GM21381 (cell line): ENCODE measurements at regions not wholly inside any gene's neighbourhood (a gene's known extent, or its start where the extent isn't known, plus 50 kb on each side); places are given as distances from the start of the nearest gene placed in this dataset.
A peak's percentile ranks its signal among the peaks of the same experiment; 100 is the strongest.

Experiments used
- ATAC-seq: cut with Tn5 transposase; IDR thresholded peaks from one replicate; pipeline ENCODE4 v1.9.1; 2021; ENCODE audit warnings: mild to moderate bottlenecking, moderate library complexity; ENCODE audit not compliant: unreplicated experiment

DNA sequence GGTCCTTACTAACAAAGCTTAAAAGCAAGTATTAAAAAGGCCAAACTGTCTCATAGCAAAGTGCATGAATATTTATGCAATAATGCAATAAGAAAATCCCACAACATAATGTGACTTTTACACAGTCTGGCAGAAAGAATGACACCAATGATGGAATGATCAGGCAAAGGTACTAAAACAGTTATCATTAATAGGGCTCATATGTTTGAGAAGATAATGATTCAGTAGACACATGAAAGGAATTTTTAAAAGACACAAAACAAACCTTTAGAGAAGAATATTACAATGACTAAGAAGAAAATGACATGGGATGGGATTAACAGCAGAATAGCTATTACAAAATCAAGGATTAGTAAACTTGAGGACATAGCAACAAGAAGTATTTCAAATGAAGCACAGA is 1411.2 kb upstream of the TMEM132C start:
- ATAC-seq, result no peak

DNA sequence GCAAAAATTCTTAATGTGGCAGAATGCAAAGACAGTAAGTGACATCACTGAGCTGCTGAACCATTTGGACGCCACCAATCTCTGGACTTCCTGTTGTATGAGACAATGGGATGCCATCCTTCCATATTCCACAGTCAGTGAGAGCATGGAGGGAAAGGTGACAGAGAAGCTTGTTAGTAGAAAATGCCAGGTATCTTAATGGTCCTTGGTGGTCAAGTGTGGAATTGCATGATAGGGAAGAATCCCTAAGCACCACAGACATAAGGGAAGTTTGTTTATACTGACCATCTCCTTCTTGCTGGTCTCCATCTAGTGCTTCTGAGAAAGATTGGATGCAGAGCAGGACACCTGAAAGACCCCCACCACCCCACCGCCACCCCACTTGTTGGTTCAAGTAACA is 1410.0 kb upstream of the TMEM132C start:
- ATAC-seq, result no peak

DNA sequence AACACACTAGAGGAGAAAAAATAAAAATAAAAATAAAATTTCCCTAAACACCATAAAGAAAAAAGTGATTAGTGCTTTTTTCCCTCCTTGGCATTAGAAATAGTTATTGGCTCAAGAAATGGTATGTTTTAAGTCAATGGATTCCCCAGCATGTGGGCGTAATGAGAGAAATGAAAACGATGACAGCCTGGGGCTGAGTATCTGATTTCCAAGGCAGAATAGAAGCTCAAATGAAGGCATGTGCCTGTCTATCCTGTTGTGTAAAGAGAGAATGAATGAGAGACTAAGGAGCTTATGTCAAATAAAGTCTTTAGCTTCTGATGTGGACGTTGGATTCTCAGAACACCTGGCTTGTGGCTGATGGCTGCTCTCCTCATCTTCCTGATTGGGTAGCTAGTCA is 1408.4 kb upstream of the TMEM132C start:
- ATAC-seq, result no peak

DNA sequence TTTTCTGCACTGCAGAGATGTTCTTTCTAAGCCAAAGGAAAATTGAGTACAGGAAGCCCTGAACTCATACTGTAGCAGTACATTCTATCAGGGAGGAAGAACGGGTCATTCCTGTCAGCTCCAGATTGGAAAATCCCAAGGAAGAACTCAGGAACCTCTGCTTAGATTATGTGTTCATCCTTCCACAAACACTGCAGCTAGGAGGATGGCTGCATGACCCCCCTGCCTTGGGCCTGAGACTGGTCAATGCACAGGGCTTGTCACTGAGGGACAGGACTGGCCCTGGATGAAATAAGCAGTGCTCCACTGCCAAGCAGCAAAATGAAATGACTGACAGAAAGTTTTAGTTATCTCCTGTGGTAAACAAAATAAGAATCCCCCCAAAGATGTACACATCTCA is 1406.8 kb upstream of the TMEM132C start:
- ATAC-seq, result no peak

DNA sequence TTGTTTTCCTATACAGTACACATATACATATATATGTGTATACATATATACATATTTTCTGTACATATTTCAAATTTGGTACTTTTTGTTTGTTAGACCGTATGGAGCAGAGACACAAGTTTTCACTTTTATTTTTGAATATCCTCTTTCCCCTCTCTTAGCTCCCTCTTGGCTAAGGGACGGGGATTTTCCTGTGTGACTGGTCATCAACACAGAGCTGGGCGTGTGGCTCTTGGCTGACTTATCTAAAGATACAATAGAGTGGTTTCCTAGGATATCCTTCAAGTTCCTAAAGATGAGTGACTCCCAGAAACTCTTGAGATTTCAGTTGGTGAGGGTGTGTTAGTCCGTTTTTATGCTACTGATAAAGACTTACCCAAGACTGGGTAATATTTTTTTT is 1404.5 kb upstream of the TMEM132C start:
- ATAC-seq, result no peak

DNA sequence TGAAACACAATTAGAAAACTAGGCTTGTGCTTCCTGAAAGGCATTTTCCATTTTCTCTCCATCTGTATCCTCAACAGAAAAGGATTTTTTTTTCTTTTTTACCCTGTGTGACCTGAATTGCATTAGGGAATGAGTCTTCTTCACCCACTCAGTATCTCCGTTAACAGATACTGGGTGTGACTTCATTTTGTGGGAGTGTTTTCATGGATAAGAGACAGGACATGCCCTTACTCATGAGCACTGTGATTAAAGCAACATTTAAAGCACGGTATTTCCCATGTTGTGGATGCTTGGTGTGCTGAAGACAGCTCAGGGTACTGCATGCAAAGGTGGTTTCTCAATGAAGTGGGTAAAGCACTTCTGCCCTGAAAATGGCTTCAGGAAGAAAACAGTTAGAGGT is 1397.3 kb upstream of the TMEM132C start:
- no peak for ATAC-seq

DNA sequence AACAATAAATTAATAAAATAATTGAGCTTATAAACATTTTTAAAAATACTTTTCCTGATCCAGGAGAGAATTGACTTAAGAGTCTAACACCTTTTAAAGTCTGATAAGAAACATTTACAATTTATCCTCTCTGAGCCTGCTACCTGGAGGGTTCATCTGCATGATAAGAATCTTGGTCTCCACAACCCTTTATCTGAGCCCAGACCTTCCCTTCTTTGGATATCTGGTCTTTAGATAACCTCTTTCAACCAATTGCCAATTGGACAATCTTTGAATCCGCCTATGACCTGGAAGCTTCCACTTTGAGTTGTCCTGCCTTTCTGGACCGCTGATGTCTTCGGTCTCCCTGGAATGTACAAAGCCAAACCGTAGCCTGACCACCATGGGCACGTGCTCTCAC is 1393.3 kb upstream of the TMEM132C start:
- no peak for ATAC-seq

DNA sequence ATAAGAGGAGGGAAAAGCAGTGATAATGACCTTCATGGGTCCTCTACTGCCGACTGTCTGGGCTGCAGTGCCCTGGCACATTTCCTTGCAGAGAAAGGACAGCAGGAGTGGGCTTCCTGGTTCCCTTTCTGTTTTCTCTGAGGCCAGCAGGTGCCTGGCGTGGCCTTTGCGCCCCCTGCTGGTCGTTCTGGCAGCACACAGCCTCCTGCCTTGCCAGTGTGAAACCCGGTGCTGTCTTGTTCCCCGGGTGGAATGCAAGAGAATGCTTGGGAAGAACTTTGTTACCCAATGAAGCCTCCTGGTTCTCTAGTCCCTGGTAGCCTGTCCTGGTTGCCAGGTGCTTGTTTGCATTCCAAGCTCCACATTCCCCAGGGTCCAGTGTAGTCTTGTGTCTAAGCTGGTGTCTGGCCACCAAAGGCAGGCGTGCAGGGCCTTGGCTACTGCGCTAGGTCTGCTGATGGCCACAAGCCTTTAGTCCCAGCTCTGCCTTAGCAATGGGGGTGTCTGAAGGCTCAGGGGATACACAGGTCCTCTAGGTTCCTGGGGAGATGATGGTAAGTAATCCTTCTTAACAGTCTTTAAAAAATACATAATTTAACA is 1392.4 kb upstream of the TMEM132C start:
- peak; percentile 96 for ATAC-seq

DNA sequence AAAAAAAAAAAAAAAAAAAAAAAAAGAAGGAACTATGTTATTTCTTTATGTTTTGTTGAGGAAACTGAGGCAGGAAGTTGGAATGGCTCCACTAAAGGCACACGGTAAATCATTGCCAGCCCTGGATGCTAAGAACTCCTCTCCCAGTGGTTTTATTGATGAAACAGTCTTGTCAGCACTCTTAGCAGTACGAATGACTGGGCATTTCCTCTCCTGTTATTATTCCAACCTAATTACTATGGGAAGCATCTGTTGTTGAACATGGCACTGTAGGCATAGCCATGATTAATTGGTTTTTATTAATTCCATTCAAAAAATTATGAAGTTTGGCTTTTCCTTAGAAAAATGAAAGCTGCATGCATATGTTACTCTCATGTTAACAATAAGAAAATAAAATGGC is 1387.1 kb upstream of the TMEM132C start:
- no peak for ATAC-seq

DNA sequence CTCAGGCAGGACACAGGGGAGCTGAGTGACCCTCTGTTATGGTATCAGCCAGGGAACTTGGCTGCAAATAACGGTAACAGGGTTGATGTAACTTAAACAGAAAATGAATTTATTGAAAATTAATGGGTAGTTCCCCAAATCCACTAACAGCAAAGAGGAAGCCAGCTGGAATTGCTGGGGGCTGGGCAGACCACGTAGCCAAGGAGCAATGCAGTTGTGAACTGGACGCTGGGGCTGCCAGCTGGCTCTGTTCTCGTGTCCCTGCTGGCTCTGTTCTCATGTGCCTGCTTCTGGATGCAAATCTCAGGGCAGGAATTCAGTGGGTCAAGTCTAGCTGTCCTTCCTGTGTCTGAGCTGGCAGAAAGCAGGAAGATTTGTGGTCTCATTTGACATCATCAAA is 1383.3 kb upstream of the TMEM132C start:
- no peak for ATAC-seq

DNA sequence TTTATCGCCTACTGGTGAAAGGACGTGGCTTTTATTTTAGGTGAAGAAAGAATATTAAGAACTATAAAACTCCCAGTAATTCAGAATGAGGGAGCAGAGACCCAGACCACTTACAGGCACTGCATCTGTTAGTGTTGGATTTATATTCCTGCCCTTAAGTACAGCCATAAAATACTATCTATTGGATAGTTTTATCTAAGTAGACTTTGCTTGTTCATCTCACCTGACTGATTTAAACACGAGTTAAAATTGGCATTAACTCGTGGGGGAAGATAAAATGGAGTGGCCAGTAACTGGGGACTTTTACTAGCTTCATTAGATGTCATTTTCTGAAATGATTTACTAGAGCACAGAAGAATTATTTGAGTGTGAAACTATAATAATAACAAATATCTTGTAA is 1377.5 kb upstream of the TMEM132C start:
- no peak for ATAC-seq

DNA sequence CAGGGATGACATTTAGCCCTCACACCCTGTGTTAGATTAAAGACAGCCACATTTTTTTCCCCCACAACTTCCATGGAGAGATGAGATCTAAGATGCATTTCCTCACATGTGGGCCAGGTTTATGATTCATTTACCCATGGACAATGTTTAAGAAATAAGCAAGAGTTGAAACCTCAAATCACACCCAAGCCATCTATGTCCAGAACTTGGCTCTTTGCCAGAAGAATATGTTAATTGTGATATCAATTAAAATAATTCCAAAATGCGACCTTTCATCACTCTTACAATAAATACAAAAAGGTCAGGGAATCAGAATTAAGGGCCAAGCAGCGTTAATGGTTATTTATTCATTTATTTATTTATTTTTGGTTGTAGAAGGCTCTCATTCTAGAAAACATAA is 1376.9 kb upstream of the TMEM132C start:
- ATAC-seq, result no peak

DNA sequence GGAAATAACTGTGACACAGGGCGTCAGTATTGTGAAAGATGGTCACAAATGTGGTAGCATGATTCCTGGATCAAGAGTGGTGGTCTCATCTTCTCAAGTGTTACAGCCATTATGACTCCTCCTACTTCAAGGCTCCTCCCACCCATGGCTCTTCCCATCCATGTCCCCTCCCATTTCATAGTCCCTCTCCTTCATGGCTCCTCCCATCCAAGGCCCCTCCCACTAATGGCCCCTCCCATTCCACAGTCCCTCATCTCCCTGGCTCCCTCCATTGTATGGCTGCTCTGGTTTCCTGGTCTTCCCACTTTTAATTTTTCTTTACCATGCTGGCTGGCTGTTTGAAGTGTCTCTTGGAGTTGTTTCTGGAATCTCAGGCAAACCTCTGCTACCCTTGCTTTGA is 1375.2 kb upstream of the TMEM132C start:
- no peak for ATAC-seq

DNA sequence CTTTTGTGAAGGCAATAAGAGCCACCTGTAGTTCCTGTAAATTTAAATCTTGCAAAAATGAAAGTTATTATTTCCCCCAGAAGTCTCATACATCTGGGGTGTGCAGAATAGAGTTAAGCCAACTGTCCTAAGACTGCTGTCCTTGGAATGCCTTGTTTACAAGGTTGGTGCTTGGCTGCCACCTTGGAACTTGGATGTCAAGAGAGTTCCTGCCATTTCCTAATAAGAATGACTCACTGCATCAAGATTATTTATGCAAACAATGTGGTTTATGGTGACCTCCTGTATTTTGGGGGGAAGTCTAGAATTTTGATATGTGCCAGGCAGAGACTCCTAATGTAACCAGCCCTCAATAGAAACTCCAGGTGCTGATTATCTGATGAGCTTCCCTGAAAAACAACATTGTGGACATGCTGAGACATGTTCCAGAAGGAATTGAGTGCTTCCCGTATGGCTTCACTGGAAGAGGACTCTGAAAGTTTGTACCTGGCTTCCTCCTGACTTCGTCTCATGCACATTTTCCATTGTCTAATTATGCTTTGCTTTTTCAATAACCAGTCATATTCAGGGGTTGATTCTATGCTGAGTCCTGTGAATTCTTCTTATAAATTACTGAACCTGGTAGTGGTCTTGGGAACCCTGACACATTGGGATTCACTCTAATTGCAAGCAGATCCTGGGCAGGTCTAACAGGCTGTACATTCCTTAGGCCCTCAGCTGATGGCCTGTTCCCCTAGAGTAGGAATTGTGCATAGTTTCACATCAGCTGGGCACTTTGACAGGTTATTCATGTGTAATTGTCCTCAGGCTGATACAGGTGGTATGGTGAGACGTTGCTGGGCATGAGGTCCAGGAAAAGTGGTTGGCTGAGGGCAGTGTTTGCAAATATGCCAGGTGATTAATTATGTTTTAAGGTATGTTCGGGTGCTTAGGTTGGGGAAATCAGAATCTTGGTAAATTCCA is 1370.7 kb upstream of the TMEM132C start:
- ATAC-seq, result no peak

DNA sequence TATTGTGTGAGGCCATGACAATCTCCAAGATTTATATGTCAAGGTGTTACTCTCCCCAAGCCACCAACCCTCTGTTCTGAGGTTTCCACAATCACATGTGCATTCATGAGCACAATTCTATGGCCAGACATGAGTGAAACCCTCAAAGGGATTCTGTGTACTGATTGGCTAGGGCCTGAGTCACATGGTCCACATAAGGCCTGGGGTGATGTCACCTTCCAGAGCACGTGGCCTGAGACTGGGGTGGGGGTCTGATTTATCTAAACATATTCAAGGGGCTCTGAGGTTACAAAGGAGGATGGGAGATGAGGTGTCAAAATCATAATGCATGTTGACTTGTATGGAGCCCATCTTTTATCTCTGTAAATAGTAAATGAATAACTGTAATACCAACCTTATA is 1369.9 kb upstream of the TMEM132C start:
- ATAC-seq, result no peak

DNA sequence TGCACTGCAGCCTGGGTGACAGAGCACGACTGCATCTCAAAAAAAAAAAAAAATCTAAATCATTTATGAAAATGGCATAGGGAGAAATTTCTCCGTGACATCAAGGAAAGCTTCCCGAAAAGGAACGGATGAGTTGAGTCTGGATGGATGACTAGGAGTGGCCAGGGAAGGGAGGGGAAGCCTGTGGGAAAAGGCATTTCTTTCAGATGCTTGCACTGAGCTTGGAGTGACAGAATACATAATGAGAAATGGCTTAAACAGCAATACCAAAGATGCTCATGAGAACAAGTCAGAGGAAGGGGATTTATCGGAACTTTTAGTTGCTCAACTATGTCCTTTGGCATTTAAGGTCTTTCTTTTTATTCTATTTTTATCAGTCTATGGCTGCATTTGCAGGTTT is 1369.2 kb upstream of the TMEM132C start:
- ATAC-seq, result no peak

DNA sequence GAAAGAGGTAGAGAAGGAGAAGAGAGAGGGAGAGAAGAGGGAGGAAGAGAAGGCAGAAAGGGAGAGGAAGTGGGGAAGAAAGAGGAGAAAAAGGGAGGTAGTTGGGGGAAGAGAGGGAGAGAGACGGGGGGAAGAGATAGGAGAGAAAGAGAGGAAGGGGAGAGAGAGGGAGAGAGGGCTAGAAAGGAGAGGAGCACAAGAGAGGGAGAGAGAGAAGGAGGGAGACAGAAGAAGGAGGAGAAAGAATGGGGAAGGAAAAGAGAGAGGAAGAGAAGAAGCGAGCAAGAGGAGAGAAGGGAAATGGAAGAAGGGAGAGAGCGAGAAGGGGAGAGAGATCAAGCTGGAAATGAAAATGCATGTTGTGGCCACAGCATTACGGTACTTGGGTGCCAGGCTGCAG is 1368.4 kb upstream of the TMEM132C start:
- no peak for ATAC-seq

DNA sequence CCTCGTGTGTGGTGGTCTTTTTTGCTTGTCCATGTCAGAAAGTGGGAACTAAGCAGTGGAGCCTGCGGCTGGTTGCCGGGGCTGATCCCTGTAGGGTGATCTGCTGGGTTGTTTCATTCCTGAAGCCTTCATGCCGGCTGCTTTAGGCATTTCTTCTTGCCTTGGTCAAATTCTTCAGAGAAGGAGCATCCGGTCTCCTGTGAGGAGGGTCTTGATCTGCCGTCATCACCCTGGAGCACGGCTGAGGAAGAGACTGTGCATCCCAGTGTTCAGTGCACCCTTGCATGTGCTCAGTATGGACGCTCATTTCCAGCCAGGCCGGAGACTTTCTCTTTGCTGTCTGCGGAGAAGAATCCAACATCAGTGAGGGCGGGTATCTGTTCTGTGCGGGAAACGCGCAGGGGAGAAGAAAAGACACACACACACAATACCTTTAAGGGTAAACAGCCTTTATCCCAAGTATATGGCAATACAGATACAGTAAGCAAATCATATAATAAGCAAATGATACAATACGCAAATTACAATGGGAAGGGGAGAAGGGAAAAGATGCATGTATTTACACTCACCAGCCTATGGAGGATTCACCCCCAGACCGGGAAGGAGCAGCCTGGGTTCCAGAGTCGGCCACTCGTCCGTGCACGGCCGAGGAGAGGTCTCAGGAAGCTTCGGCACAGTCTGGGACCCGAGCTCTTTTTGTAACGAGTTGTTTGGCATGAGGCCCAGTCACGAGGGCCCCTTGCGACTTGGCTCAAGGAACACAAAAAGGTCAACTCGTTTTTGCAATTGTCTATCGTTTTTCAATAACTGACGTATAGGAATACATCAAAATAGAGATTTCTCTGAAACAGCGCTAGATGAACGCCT is 1366.8 kb upstream of the TMEM132C start:
- ATAC-seq, result no peak

DNA sequence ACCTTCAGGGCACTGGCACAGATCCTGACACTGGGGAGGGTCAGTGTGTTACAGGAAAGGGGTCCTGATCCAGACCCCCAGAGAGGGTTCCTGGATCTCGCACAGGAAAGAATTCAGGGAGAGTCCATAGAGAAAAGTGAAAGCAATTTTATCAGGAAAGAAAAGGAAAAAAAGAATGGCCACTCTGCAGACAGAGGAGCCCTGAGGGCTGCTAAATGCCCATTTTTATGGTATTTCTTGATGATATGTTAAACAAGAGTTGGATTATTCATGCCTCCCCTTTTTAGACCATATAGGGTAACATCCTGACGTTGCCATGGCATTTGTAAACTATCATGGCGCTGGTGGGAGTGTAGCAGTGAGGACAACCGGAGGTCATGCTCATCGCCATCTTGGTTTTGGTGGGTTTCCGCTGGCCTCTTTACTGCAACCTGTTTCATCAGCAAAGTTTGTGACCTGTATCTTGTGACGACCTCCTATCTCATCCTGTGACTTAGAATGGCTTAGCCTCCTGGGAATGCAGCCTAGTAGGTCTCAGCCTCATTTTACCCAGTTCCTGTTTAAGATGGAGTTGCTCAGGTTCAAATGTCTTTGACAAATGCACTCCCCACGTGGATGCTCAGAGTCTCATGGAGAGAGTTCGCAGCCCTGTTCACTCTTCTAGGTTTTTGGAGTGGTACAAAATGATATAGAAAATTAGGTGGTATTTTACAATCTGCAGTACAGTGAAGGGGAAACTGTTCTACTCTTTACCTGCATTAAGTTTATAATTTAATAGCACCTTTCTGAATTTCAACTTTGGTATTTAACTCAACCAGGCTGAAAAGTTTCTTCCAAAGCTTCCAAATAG is 1363.7 kb upstream of the TMEM132C start:
- no peak for ATAC-seq

DNA sequence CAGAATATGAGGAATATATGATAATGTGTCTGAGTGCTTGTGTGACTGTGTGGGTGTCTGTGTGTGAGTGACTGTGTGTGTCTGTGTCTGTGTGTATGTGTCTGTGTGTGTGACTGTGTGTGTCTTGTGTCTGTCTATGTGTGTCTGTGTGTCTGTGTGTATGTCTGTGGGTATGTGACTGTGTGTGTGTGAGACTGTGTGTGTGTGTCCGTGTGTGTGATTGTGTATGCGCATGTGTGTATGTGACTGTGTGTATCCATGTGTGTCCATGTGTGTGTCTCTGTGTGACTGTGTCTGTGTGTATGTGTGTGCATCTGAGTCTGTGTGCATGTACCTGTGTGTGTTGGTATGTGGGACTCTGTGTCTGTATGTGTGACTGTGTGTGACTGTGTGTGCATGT is 1361.2 kb upstream of the TMEM132C start:
- ATAC-seq, result no peak
